Gastroesophageal sphincter (tissue), 4 donors: ENCODE measurements at regions not wholly inside any gene's neighbourhood (a gene's known extent, or its start where the extent isn't known, plus 50 kb on each side); places are given as distances from the start of the nearest gene placed in this dataset.

ENCODE experiments used
- ATAC-seq: fragments of 150-250 bp; one replicate; pipeline ENCODE4 v1.9.1; 2016; ENCODE audit warnings: mild to moderate bottlenecking, moderate library complexity
- H3K27ac ChIP-seq, 4 donors: fragments of 200-600 bp; sonication (generic) in 3 of 4; 1 replicate in 3 of 4; 2 replicates in 1 of 4; pipeline ENCODE4 v1.5.1; 2016 to 2019
- H3K27me3 ChIP-seq: fragments of 200-600 bp; sonication (generic); one replicate; pipeline ENCODE4 v1.5.1; 2019
- H3K36me3 ChIP-seq, 2 donors: fragments of 200-600 bp; sonication (generic); one replicate each; pipeline ENCODE4 v1.5.1; 2019; ENCODE audit warnings: control low read depth in 1 of 2
- H3K4me1 ChIP-seq, 3 donors: fragments of 200-600 bp; sonication (generic); 1 replicate in 2 of 3; 2 replicates in 1 of 3; pipeline ENCODE4 v1.5.1; 2016 to 2019; ENCODE audit warnings: control low read depth in 2 of 3
- H3K4me3 ChIP-seq, 2 donors: fragments of 200-600 bp; sonication (generic); one replicate each; pipeline ENCODE4 v1.5.1; 2019; ENCODE audit warnings: mild to moderate bottlenecking in 1 of 2, moderate library complexity in 1 of 2
- H3K9me3 ChIP-seq, 3 donors: fragments of 200-600 bp; sonication (generic); one replicate each; pipeline ENCODE4 v1.5.1; 2017 to 2019; ENCODE audit warnings: control low read depth in 2 of 3
- CTCF ChIP-seq, 4 experiments: fragments of 200-600 bp in 2 of 4; fragments of 450-650 bp in 2 of 4; sonication (generic) in 1 of 4; IDR thresholded peaks; one replicate each; pipeline ENCODE4 v1.5.1; 2017 to 2019; ENCODE audit warnings: antibody characterized with exemption in 4 of 4, mild to moderate bottlenecking in 2 of 4, moderate library complexity in 2 of 4
- EP300 ChIP-seq: sonication (generic); formaldehyde crosslinking; IDR thresholded peaks from one replicate; pipeline ENCODE4 v1.6.1; 2017; ENCODE audit warnings: antibody characterized with exemption, mild to moderate bottlenecking
- POLR2A ChIP-seq, 2 donors: fragments of 450-650 bp; IDR thresholded peaks; one replicate each; pipeline ENCODE4 v1.6.1; 2017; ENCODE audit warnings: antibody characterized with exemption in 2 of 2, mild to moderate bottlenecking in 2 of 2, moderate library complexity in 1 of 2
- POLR2AphosphoS5 ChIP-seq: sonication (generic); formaldehyde crosslinking; IDR thresholded peaks from one replicate; pipeline ENCODE4 v1.6.1; 2017; ENCODE audit warnings: antibody characterized with exemption
- WGBS, 2 donors: methylation state at CpG; one replicate each; pipeline ENCODE4 v1.1.5; 2018; ENCODE audit warnings: low coverage in 1 of 2; 5-methylcytosine and 5-hydroxymethylcytosine counted together

DNA sequence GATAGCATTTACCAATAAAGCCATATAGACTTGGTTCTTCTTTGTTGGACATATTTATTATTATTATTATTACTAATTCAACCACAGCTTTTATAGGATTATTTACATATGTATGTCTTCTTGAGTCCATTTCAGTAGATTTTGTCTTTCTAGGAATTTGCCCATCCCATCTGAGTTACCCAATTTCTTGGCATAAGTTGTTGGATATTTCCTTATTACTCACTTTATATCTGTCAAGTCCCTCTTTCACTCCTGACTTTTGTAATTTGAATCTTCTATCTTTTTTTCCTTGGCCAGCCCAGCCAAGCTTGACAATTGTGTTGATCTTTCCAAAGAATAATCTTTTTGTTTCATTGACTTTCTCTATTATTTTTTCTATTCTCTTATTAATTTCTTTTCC lies 543.7 kb downstream of the SUCLG1 start:
- Histone ChIP-seq H3K36me3 (no peaks in the 10 kb centered on the region), H3K4me1 (no peaks in the 10 kb centered on the region), H3K27me3 (no peaks in the 10 kb centered on the region), H3K9me3 (no peaks in the 10 kb centered on the region), H3K27ac (no peak overlapping the region), H3K4me3 (no peak overlapping the region)
- TF ChIP-seq POLR2A (IDR thresholded peaks at IDR 0.05) (no peak), POLR2AphosphoS5 (no peak), CTCF (IDR thresholded peaks at IDR 0.05) (no peak), EP300 (no peak)
- ATAC-seq: no peak

DNA sequence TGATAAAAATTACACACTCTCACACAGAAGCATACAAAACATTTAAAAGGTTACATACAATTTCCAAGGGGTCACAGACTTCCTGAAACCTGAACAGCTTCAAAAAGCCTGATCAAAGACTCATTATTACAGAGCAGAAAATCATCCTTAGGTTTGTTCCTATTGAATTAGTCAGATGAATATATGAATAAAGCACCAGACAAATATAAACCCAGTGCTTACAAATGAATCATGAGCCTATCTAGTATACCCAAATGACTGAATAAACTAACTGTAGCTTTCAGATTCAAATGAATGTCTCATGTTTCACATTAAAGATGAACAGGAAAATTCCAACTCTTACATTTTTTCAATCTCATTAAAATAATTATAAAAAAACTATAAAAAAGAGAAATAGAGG lies 550.3 kb downstream of the SUCLG1 start:
- Histone ChIP-seq H3K27me3 (no peaks in the 10 kb centered on the region), H3K4me1 (no peaks in the 10 kb centered on the region), H3K36me3 (no peaks in the 10 kb centered on the region), H3K9me3 (peaks cover 0 to 5% (median 0%) of the 10 kb centered on the region in 3 donors), H3K4me3 (no peak overlapping the region), H3K27ac (no peak overlapping the region)
- ATAC-seq: no peak
- no peak for TF ChIP-seq EP300
- TF ChIP-seq POLR2A (IDR thresholded peaks at IDR 0.05): no peak
- TF ChIP-seq CTCF (IDR thresholded peaks at IDR 0.05): no peak
- TF ChIP-seq POLR2AphosphoS5: no peak

DNA sequence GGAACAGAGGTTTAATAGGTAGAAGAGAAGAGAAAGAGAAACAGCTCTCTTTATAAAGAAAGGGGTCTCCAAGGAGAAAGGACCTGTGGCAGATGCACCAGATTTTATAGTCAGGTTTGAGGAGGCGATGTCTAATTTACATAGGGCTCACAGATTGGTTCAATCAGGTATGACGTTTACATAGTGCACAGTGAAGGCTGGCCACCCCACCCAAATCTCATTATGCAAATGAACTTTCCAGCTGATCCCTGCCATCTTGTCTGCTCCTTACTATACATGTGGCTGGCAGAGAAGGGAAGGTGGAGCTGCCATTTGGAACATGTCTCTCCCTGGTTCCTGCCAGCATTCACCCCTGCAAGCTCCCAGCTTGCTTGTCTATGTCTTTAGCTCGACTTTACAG lies 557.8 kb downstream of the SUCLG1 start:
- no peak overlapping the region for H3K27ac ChIP-seq
- H3K36me3 ChIP-seq: no peaks in the 10 kb centered on the region
- no peak overlapping the region for H3K4me3 ChIP-seq
- H3K27me3 ChIP-seq: no peaks in the 10 kb centered on the region
- peaks cover 0 to 3% (median 0%) of the 10 kb centered on the region in 3 donors for H3K9me3 ChIP-seq
- 56 to 75% methylated on average over 3 of the region's 3 CpGs for WGBS, 2 donors
- no peak for ATAC-seq
- TF ChIP-seq EP300 (no peak), CTCF (IDR thresholded peaks at IDR 0.05) (no peak), POLR2AphosphoS5 (no peak), POLR2A (IDR thresholded peaks at IDR 0.05) (no peak)
- no peaks in the 10 kb centered on the region for H3K4me1 ChIP-seq

- no peaks in the 10 kb centered on the region for H3K4me1 ChIP-seq
- no peak for ATAC-seq
- H3K27ac ChIP-seq: no peak overlapping the region
- no peaks in the 10 kb centered on the region for H3K9me3 ChIP-seq
- no peak for TF ChIP-seq EP300
- no peak for TF ChIP-seq POLR2A (IDR thresholded peaks at IDR 0.05)
- TF ChIP-seq CTCF (IDR thresholded peaks at IDR 0.05): no peak
- no peak for TF ChIP-seq POLR2AphosphoS5
- H3K4me3 ChIP-seq: no peak overlapping the region
- no peaks in the 10 kb centered on the region for H3K36me3 ChIP-seq
- no peaks in the 10 kb centered on the region for H3K27me3 ChIP-seq
- WGBS, 2 donors: 50 to 77% methylated on average over 1 of the region's 1 CpG
Observed at GRCh38 chr2:83900862-83901261, 558.2 kb downstream of the SUCLG1 start.

- no peak for ATAC-seq
- H3K36me3 ChIP-seq: no peaks in the 10 kb centered on the region
- no peak overlapping the region for H3K4me3 ChIP-seq
- TF ChIP-seq EP300: no peak
- TF ChIP-seq CTCF (IDR thresholded peaks at IDR 0.05): no peak
- TF ChIP-seq POLR2A (IDR thresholded peaks at IDR 0.05): no peak
- TF ChIP-seq POLR2AphosphoS5: no peak
- no peaks in the 10 kb centered on the region for H3K9me3 ChIP-seq
- WGBS, 2 donors: 89% methylated on average over 1 of the region's 1 CpG
- no peaks in the 10 kb centered on the region for H3K4me1 ChIP-seq
- no peak overlapping the region for H3K27ac ChIP-seq
- H3K27me3 ChIP-seq: no peaks in the 10 kb centered on the region
Observed at GRCh38 chr2:83899271-83899670, 559.8 kb downstream of the SUCLG1 start.
